Ishikawa (cell line): ENCODE measurements at regions not wholly inside any gene's neighbourhood (a gene's known extent, or its start where the extent isn't known, plus 50 kb on each side); places are given as distances from the start of the nearest gene placed in this dataset.

Source experiments
- CEBPB ChIP-seq: IDR thresholded peaks from 2 replicates; pipeline ENCODE4 v1.6.1; 2012
- CREB1 ChIP-seq: IDR thresholded peaks from 2 replicates; pipeline ENCODE4 v1.6.1; 2012; ENCODE audit warnings: low read depth
- EGR1 ChIP-seq: IDR thresholded peaks from 2 replicates; pipeline ENCODE4 v1.6.1; 2012
- EP300 ChIP-seq: IDR thresholded peaks from 2 replicates; pipeline ENCODE4 v1.6.1; 2012; ENCODE audit warnings: borderline replicate concordance
- FOXM1 ChIP-seq: IDR thresholded peaks from 2 replicates; pipeline ENCODE4 v1.6.1; 2012; ENCODE audit warnings: low read depth, borderline replicate concordance
- NFIC ChIP-seq: IDR thresholded peaks from 2 replicates; pipeline ENCODE4 v1.6.1; 2012
- RAD21 ChIP-seq: IDR thresholded peaks from 2 replicates; pipeline ENCODE4 v1.6.1; 2012; ENCODE audit warnings: low read depth
- TAF1 ChIP-seq: IDR thresholded peaks from 2 replicates; pipeline ENCODE4 v1.6.1; 2012; ENCODE audit warnings: low read depth, mild to moderate bottlenecking
- TCF12 ChIP-seq: IDR thresholded peaks from 2 replicates; pipeline ENCODE4 v1.6.1; 2012; ENCODE audit warnings: low read depth
- TEAD4 ChIP-seq: IDR thresholded peaks from 2 replicates; pipeline ENCODE4 v1.6.1; 2012
- YY1 ChIP-seq: IDR thresholded peaks from 2 replicates; pipeline ENCODE4 v1.6.1; 2012; ENCODE audit warnings: low read depth
- TF ChIP-seq, protein P1 (sequence below): IDR thresholded peaks from 2 replicates; pipeline ENCODE4 v1.6.1; 2012; ENCODE audit warnings: low read depth, mild to moderate bottlenecking
- TF ChIP-seq, protein P2 (sequence below): IDR thresholded peaks from 2 replicates; pipeline ENCODE4 v1.6.1; 2012
- TF ChIP-seq, protein P3 (sequence below): IDR thresholded peaks from 2 replicates; pipeline ENCODE4 v1.6.1; 2012

DNA sequence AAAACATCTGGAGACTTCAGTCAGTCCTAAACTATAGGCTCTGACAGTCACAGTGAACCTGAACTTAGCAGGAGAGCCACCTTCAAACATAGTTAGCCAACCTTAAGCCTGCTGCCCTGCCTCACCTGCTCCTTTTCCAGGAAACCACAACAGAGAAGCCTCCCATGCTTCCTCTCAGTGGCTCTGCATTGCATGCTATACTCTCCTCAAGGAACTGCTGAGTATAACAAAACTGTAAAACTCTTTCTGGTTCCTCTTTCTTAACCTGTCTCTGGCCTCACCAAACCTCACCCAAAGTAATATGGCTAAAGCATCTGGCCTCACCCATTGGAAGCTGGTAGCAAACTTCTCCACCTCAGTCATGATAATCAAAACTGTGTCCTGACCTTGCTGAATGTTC lies 122.1 kb downstream of the ANKRD50 start:
- TF ChIP-seq TEAD4 (no peak), TAF1 (no peak), EP300 (no peak), EGR1 (no peak), YY1 (no peak), TCF12 (no peak), CEBPB (no peak), CREB1 (no peak)
- TF ChIP-seq, protein P1, sequence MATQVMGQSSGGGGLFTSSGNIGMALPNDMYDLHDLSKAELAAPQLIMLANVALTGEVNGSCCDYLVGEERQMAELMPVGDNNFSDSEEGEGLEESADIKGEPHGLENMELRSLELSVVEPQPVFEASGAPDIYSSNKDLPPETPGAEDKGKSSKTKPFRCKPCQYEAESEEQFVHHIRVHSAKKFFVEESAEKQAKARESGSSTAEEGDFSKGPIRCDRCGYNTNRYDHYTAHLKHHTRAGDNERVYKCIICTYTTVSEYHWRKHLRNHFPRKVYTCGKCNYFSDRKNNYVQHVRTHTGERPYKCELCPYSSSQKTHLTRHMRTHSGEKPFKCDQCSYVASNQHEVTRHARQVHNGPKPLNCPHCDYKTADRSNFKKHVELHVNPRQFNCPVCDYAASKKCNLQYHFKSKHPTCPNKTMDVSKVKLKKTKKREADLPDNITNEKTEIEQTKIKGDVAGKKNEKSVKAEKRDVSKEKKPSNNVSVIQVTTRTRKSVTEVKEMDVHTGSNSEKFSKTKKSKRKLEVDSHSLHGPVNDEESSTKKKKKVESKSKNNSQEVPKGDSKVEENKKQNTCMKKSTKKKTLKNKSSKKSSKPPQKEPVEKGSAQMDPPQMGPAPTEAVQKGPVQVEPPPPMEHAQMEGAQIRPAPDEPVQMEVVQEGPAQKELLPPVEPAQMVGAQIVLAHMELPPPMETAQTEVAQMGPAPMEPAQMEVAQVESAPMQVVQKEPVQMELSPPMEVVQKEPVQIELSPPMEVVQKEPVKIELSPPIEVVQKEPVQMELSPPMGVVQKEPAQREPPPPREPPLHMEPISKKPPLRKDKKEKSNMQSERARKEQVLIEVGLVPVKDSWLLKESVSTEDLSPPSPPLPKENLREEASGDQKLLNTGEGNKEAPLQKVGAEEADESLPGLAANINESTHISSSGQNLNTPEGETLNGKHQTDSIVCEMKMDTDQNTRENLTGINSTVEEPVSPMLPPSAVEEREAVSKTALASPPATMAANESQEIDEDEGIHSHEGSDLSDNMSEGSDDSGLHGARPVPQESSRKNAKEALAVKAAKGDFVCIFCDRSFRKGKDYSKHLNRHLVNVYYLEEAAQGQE: no peak
- TF ChIP-seq, protein P2, sequence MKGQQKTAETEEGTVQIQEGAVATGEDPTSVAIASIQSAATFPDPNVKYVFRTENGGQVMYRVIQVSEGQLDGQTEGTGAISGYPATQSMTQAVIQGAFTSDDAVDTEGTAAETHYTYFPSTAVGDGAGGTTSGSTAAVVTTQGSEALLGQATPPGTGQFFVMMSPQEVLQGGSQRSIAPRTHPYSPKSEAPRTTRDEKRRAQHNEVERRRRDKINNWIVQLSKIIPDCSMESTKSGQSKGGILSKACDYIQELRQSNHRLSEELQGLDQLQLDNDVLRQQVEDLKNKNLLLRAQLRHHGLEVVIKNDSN: no peak

DNA sequence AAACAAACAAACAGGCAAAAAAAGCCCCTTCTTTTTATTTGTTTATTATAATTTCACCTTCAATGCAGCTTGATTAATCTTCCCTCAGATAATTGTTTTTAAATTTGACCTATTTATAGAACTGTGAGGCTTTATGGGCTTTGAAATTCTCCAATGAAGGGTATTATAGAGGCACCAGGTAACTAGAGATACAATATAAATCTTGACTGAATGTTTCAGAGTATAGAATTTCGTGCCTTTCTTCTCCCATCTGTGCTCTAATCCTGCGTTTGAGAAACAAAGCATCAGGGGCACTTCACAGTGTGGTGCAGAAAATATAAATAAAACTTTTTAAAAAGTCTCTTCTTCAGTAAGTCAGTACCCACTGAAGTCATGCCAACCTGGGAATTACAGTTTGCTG lies 120.9 kb downstream of the ANKRD50 start:
- TF ChIP-seq CEBPB: no peak
- TF ChIP-seq TCF12: no peak
- TF ChIP-seq, protein P2: no peak
- TF ChIP-seq YY1: no peak
- no peak for TF ChIP-seq FOXM1
- TF ChIP-seq RAD21: no peak
- no peak for TF ChIP-seq EP300
- no peak for TF ChIP-seq CREB1
- TF ChIP-seq, protein P3, sequence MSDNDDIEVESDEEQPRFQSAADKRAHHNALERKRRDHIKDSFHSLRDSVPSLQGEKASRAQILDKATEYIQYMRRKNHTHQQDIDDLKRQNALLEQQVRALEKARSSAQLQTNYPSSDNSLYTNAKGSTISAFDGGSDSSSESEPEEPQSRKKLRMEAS: no peak

DNA sequence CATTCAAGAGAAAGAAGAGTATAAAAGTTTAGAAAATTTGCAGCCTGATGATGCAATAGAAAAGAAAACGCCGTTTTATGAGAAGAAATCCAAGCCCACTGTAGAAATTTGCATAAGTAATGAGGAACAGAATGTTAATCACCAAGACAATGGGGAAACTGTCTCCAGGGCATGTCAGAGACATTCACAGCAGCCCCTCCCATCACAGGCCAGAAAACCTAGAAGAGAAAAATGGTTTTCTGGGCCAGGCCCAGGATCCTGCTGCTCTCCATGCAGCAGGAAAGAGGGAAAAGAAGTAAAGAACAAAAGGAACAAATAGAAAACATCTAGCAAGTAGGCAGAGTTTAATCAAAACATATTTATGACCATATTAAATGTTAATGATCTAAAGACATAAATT lies 119.0 kb downstream of the ANKRD50 start:
- no peak for TF ChIP-seq RAD21
- TF ChIP-seq TCF12: no peak
- no peak for TF ChIP-seq FOXM1
- TF ChIP-seq, protein P2: no peak
- TF ChIP-seq EP300: no peak
- no peak for TF ChIP-seq NFIC
- no peak for TF ChIP-seq TAF1

DNA sequence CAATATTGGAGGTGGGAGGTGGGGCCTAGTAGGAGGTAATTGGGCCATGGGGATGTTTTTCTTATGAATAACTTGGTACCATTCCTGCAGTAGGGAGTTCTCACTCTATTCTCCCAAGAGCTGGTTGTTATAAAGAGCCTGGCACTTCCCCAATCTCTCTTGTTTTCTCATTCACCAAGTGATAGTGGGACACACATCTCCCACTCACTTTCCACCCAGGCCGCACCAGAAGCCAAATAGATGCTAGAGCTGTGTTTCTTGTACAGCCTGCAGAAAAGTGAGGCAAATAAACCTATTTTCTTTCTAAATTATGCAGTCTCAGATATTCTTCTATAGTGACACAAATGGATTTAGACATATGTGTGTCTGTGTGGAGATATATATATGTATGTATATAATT lies 117.6 kb downstream of the ANKRD50 start:
- TF ChIP-seq FOXM1: no peak
- no peak for TF ChIP-seq NFIC
- TF ChIP-seq CEBPB: no peak
- TF ChIP-seq YY1: no peak
- no peak for TF ChIP-seq EP300

DNA sequence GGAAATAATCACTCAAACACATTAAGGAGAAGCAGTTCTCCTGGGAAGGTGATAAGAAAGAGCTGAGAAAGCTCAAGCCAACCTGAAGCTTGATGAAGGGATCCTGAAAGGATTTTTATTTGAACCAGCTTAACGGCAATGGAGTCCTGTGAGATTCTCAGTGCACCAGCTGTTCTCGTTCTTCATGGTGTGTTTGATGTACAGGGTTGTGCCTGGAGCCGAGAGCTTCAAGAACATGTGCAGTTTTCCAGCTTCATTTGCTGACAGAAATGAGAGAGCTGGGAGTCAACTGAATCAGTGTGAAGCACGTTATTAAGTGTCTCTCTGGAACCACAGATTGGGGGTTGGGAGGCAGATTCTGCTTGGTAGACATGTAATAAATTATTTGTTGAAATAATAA lies 115.7 kb downstream of the ANKRD50 start:
- TF ChIP-seq, protein P1: no peak
- TF ChIP-seq, protein P2: no peak
- TF ChIP-seq EGR1: no peak
- no peak for TF ChIP-seq FOXM1
- TF ChIP-seq TEAD4: no peak
- no peak for TF ChIP-seq RAD21
- TF ChIP-seq CEBPB: no peak
- no peak for TF ChIP-seq YY1
- TF ChIP-seq NFIC: no peak
- TF ChIP-seq, protein P3: no peak
- no peak for TF ChIP-seq TCF12

DNA sequence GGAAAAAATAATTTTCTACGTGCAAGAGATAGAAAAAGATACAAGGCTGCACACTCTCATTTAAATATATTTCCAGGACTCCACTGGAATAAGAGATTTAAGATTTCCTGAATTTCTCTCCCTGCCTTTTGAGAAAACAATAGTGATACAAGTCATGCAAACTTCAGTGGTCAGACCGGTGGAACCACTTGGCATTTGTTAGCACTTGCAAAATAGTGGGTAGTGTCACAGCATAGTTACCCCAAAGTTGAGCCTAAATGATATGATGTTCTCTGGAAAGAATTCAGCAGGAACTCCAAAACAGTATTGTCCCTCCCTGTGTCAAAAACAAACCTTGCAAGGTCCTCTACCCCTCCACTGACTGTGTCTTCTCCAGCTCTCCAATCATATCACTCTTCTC lies 102.3 kb downstream of the ANKRD50 start:
- TF ChIP-seq TCF12 (0 out of 2 replicates have a peak, but pooled peaks have one; percentile 31), EGR1 (no peak), CREB1 (no peak), CEBPB (peak; percentile 80), EP300 (0 out of 2 replicates have a peak, but pooled peaks have one; percentile 33), TEAD4 (peak; percentile 57)
